ENCODE measurements at regions not wholly inside any gene's neighbourhood (a gene's known extent, or its start where the extent isn't known, plus 50 kb on each side); places are given as distances from the start of the nearest gene placed in this dataset.
A peak's percentile ranks its signal among the peaks of the same experiment; 100 is the strongest.

GRCh38 chr7:13639396-13639795 is 350.1 kb downstream of the ETV1 start:
- no peak for DNase-seq (ENCODE audit: low spot score in 2 of 2)
- no peak overlapping the region for H3K4me3 Mint-ChIP-seq
- H3K27ac Mint-ChIP-seq: no peak overlapping the region
- ATAC-seq: no peak
- no peaks in the 10 kb centered on the region for H3K9me3 Mint-ChIP-seq
- no peaks in the 10 kb centered on the region for H3K36me3 Mint-ChIP-seq
- no peaks in the 10 kb centered on the region for H3K4me1 Mint-ChIP-seq

DNA sequence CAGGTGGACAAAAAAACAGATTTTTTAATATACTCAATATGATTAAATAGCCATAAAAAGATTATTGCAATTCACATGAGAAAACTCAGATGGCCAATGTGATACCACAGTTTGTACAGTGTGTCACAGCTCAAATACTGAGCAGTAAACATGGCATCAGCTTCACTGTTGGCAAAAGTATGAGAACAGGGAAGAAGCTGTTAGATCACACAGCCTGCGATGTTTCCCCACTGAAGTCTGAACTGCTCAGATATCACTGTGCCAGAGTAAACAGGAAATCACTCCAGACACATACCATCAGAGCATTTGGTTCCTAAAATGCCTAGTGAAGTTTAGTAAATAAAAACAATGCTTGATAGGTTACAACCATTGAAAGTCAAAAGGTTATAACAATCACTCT is 347.8 kb downstream of the ETV1 start:
- H3K4me3 Mint-ChIP-seq: no peak overlapping the region
- ATAC-seq (no peak), DNase-seq (ENCODE audit: low spot score in 2 of 2) (no peak)
- H3K36me3 Mint-ChIP-seq: no peaks in the 10 kb centered on the region
- no peak overlapping the region for H3K27ac Mint-ChIP-seq
- H3K4me1 Mint-ChIP-seq: no peaks in the 10 kb centered on the region
- H3K9me3 Mint-ChIP-seq: no peaks in the 10 kb centered on the region

DNA sequence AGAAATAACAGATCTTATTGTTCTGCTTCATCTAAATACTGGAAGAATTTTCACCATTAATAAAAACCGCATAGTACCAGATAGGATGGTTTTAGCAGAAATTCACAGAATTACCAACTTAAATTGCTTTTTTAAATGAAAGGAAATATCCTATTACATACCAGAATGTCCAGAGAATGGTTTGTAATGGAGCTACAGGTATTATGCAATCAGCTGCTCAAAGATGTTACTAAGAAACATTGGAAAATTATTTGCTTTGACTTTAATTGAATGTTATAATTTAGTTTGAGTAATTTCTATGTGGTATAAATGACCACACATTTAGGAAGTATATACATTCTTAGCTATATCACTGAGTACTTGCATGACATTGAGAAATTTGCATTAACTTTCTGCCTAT is 338.3 kb downstream of the ETV1 start:
- DNase-seq (ENCODE audit: low spot score in 2 of 2): no peak
- no peak overlapping the region for H3K27ac Mint-ChIP-seq

DNA sequence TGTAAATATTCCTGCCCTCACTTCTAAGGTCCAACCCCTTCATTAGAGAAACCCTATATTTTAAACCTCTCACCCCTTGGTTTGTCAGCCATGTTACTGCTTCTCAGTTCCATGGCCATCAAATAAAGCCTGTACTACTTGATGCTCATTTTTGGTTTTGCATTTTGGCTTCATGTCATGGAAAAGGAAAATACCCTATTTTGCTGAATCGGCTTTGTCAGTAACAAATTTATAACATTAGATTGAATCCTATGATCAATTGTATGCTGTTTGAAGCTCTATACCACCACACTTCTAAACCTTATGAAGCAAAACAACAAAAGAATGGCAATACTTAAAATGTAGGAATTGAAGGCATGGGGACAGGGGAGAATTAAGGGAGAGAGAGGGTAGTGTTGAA is 333.1 kb downstream of the ETV1 start:
- DNase-seq (ENCODE audit: low spot score in 2 of 2): no peak
- no peak for ATAC-seq
- H3K4me3 Mint-ChIP-seq: no peak overlapping the region
- peaks cover 9% of the 10 kb centered on the region for H3K9me3 Mint-ChIP-seq
- H3K4me1 Mint-ChIP-seq: no peaks in the 10 kb centered on the region
- H3K36me3 Mint-ChIP-seq: no peaks in the 10 kb centered on the region
- no peak overlapping the region for H3K27ac Mint-ChIP-seq

More for the DNA sequence above, 338.3 kb downstream of the ETV1 start:
- H3K36me3 Mint-ChIP-seq: no peaks in the 10 kb centered on the region
- peaks cover 2% of the 10 kb centered on the region for H3K9me3 Mint-ChIP-seq
- H3K4me3 Mint-ChIP-seq: no peak overlapping the region
- H3K4me1 Mint-ChIP-seq: no peaks in the 10 kb centered on the region
- ATAC-seq: no peak

- H3K36me3 Mint-ChIP-seq: no peaks in the 10 kb centered on the region
- H3K9me3 Mint-ChIP-seq: peaks cover 7% of the 10 kb centered on the region
- DNase-seq (ENCODE audit: low spot score in 2 of 2) (no peak), ATAC-seq (no peak)
- H3K4me1 Mint-ChIP-seq: no peaks in the 10 kb centered on the region
- H3K27ac Mint-ChIP-seq: no peak overlapping the region
- H3K4me3 Mint-ChIP-seq: no peak overlapping the region
These were observed 316.2 kb downstream of the ETV1 start for GRCh38 chr7:13673290-13673689.

DNA sequence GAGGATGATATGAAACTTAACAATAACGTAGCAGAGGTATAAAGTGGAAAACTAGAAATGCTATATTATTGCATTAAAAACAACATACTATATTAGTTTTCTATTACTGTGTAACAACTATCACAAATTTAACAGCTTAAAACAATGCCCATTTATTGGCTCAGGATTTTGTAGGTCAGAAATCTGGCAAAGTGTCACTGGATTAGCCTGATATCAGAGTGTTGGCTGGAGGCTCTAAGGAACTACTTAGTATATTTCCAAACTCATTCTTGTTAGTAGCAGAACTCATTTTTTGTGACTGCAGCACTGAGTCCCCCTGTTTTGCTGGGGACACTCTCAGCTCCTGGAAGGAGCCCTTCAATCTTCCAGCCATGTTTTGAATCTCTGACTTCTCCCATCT is 306.8 kb downstream of the ETV1 start:
- H3K4me3 Mint-ChIP-seq: no peak overlapping the region
- no peak for ATAC-seq

DNA sequence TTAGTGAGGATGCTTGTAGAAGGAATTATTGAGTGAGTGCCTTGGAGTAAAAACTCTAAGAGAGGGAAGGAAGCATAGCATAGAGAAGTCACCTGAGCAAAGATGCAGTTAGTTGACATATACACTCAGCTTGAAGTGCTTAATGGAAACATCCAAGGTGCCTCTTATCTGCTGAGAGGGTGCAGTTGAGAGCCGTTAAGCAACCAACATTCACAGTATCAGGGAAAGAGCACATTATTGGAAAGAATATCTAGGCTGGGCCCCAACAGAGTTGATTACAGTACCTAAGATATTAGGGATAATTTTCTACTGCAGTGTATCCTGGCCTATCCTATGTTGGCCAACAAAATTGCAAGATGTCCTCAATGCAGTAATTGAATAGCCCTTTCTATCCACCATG is 302.0 kb downstream of the ETV1 start:
- no peak overlapping the region for H3K4me3 Mint-ChIP-seq
- no peaks in the 10 kb centered on the region for H3K4me1 Mint-ChIP-seq
- no peaks in the 10 kb centered on the region for H3K9me3 Mint-ChIP-seq
- ATAC-seq (no peak), DNase-seq (ENCODE audit: low spot score in 2 of 2) (no peak)
- H3K27ac Mint-ChIP-seq: peak overlapping the region; percentile 45
- H3K36me3 Mint-ChIP-seq: no peaks in the 10 kb centered on the region

More for the DNA sequence above, 306.8 kb downstream of the ETV1 start:
- Mint-ChIP-seq H3K9me3 (no peaks in the 10 kb centered on the region), H3K4me1 (no peaks in the 10 kb centered on the region), H3K27ac (no peak overlapping the region), H3K36me3 (no peaks in the 10 kb centered on the region)
- DNase-seq (ENCODE audit: low spot score in 2 of 2): no peak

DNA sequence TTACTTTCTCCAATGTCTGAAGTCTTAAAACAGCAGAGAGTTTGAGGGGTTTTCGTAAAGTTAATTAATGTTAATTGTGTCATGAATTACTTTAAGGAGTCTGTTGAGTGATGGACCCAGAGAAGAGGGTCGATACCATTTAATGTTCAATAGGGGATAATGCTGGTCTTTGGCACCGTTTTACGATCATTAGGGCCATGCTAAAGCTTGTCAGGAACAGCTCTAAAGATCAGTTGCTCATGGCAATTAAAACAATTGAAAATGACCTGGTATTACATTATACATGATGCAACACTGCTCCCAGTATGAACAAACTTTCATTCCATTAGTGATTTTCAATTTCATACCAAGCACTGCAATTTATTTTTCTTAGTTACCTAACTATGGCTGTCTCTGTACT is 296.9 kb downstream of the ETV1 start:
- H3K4me3 Mint-ChIP-seq: no peak overlapping the region
- no peak for DNase-seq (ENCODE audit: low spot score in 2 of 2)

DNA sequence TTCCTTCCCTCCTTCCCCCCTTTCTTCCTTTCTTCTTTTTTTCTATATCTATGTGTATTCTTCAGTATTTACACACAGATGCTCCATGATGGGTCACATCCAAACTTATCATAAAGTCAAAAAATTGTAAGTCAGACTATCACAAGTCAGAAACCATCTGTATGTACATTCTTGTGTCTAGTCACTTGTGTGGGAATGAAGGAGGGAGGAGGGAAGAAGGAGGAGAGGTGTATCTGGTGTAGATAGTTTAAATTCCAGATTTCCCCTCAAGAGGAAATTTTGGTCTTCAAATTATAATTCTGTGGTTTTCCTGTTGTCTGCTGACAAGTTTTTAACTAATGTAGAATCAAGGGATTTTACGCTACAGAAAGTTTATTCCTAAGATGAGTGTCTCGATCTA is 287.2 kb downstream of the ETV1 start:
- no peaks in the 10 kb centered on the region for H3K36me3 Mint-ChIP-seq
- DNase-seq (ENCODE audit: low spot score in 2 of 2) (no peak), ATAC-seq (no peak)
- no peak overlapping the region for H3K4me3 Mint-ChIP-seq
- no peak overlapping the region for H3K27ac Mint-ChIP-seq
- H3K9me3 Mint-ChIP-seq: peaks cover 3% of the 10 kb centered on the region
- H3K4me1 Mint-ChIP-seq: no peaks in the 10 kb centered on the region

More for the DNA sequence above, 296.9 kb downstream of the ETV1 start:
- no peak for ATAC-seq
- Mint-ChIP-seq H3K9me3 (no peaks in the 10 kb centered on the region), H3K4me1 (no peaks in the 10 kb centered on the region), H3K36me3 (no peaks in the 10 kb centered on the region), H3K27ac (no peak overlapping the region)

GRCh38 chr7:13708670-13709069 is 280.8 kb downstream of the ETV1 start:
- Mint-ChIP-seq H3K4me3 (no peak overlapping the region), H3K27ac (no peak overlapping the region), H3K4me1 (no peaks in the 10 kb centered on the region), H3K9me3 (no peaks in the 10 kb centered on the region), H3K36me3 (no peaks in the 10 kb centered on the region)
- no peak for ATAC-seq
- DNase-seq (ENCODE audit: low spot score in 2 of 2): no peak

DNA sequence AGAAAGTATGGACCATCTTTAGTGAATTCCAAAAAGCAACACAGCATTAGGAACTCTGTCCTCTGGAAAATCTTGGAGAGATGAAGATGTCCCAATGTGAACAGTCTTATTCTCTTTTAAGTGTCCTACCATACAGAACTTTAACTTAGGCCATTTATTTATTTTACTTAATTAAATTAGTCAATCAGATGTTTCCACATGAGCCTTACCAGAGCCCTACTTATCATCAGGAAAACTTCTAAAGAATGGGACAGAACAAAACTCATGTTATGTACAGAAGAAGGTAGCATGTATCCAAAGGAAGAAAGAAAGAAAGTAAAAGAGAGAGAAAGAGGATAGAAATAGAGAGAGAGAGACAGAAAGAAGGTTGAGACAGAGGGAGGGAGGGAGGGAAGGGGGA is 276.4 kb downstream of the ETV1 start:
- H3K4me1 Mint-ChIP-seq: no peaks in the 10 kb centered on the region
- no peaks in the 10 kb centered on the region for H3K36me3 Mint-ChIP-seq
- peaks cover 3% of the 10 kb centered on the region for H3K9me3 Mint-ChIP-seq
- H3K27ac Mint-ChIP-seq: no peak overlapping the region
- DNase-seq (ENCODE audit: low spot score in 2 of 2): no peak
- no peak for ATAC-seq
- H3K4me3 Mint-ChIP-seq: no peak overlapping the region

DNA sequence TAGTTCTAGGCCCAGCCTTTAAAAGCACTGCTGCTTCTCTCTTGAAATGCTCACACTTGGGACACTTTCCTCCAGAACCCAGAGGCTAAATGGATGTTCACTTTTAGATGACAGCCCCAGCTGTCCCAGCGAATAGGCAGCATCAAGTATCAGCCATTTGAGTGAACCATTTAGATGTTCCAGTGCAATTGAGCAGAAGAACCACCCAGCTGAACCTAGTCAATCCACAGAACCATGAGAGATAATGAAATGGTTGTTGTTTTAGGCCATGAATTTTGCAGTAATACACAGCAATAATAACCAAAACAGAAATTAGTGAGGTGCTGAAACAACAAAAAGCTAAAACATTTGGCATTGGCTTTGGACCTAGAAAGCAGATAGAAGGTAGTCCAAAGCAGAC is 273.9 kb downstream of the ETV1 start:
- no peak overlapping the region for H3K27ac Mint-ChIP-seq
- no peaks in the 10 kb centered on the region for H3K4me1 Mint-ChIP-seq
- no peak for DNase-seq (ENCODE audit: low spot score in 2 of 2)
- no peak for ATAC-seq
- H3K36me3 Mint-ChIP-seq: no peaks in the 10 kb centered on the region
- peaks cover 3% of the 10 kb centered on the region for H3K9me3 Mint-ChIP-seq
- H3K4me3 Mint-ChIP-seq: no peak overlapping the region

DNA sequence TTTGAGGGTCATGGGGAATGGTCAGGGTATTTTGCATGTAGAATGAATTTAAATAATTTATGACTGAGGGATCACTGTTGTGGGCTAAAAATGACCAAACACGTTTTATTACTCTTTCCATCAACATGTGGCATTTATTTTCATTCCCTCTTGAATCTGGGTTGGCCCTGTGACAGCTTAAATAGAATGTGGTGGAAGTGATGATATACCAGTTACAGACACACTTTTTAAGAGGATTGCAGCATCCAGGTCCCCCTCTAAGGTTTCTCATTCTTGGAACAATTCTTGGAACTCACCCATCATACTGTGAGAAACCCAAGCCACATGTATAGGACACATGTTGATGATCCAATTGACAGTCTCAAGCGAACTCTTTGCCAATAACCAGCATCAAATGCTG is 272.4 kb downstream of the ETV1 start:
- Mint-ChIP-seq H3K36me3 (no peaks in the 10 kb centered on the region), H3K4me1 (no peaks in the 10 kb centered on the region), H3K4me3 (no peak overlapping the region), H3K9me3 (peaks cover 3% of the 10 kb centered on the region), H3K27ac (no peak overlapping the region)
- DNase-seq (ENCODE audit: low spot score in 2 of 2) (no peak), ATAC-seq (no peak)

- Mint-ChIP-seq H3K4me1 (no peaks in the 10 kb centered on the region), H3K4me3 (no peak overlapping the region), H3K9me3 (peaks cover 6% of the 10 kb centered on the region), H3K27ac (no peak overlapping the region), H3K36me3 (no peaks in the 10 kb centered on the region)
- ATAC-seq (no peak), DNase-seq (ENCODE audit: low spot score in 2 of 2) (no peak)
These were observed 265.1 kb downstream of the ETV1 start for GRCh38 chr7:13724191-13724976.

GRCh38 chr7:13724977-13725566 is 264.4 kb downstream of the ETV1 start:
- no peaks in the 10 kb centered on the region for H3K4me1 Mint-ChIP-seq
- ATAC-seq (no peak), DNase-seq (ENCODE audit: low spot score in 2 of 2) (no peak)
- H3K9me3 Mint-ChIP-seq: peaks cover 6% of the 10 kb centered on the region
- H3K36me3 Mint-ChIP-seq: no peaks in the 10 kb centered on the region
- H3K27ac Mint-ChIP-seq: no peak overlapping the region
- no peak overlapping the region for H3K4me3 Mint-ChIP-seq

DNA sequence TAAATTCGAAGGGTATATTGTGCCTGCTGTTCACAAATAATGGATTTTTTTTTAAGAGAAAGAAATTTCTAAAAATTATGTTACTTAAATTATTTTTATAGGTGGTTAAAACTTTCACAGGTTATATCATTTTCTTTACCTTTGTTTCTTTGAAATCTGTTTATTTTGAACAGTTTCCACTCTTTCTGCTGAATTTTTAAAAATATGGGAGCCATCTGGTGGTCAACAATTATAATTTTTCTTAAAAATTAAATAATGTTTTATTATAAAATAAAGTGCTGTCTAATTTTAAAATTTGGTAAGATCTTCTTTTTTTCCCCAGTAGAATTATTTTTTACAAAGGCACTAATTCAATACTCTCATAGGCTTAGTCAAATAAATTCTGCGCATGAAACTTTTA is 263.9 kb downstream of the ETV1 start:
- H3K36me3 Mint-ChIP-seq: no peaks in the 10 kb centered on the region
- no peak overlapping the region for H3K4me3 Mint-ChIP-seq
- H3K27ac Mint-ChIP-seq: no peak overlapping the region
- peaks cover 6% of the 10 kb centered on the region for H3K9me3 Mint-ChIP-seq
- no peak for ATAC-seq
- DNase-seq (ENCODE audit: low spot score in 2 of 2): no peak
- H3K4me1 Mint-ChIP-seq: no peaks in the 10 kb centered on the region
